Endodermal cell (in vitro differentiated cells): ENCODE measurements at regions not wholly inside any gene's neighbourhood (a gene's known extent, or its start where the extent isn't known, plus 50 kb on each side); places are given as distances from the start of the nearest gene placed in this dataset.

Source experiments
- DNase-seq: peaks from one replicate; pipeline ENCODE4 v3.0.0-alpha.2; 2017
- H3K27ac ChIP-seq: 2 replicates; pipeline ENCODE4 v1.5.1; 2013; ENCODE audit warnings: mild to moderate bottlenecking, low read depth, low read length, moderate library complexity
- H3K27me3 ChIP-seq: 2 replicates; pipeline ENCODE4 v1.6.1; 2013; ENCODE audit warnings: mild to moderate bottlenecking, low read length, moderate library complexity; ENCODE audit not compliant: insufficient read depth, control insufficient read depth, poor library complexity, severe bottlenecking
- H3K36me3 ChIP-seq: 2 replicates; pipeline ENCODE4 v1.7.0; 2013; ENCODE audit warnings: mild to moderate bottlenecking, low read length, moderate library complexity; ENCODE audit not compliant: control insufficient read depth, insufficient read depth
- H3K4me1 ChIP-seq: one replicate; pipeline ENCODE4 v1.7.0; 2013; ENCODE audit warnings: low read length; ENCODE audit not compliant: control insufficient read depth, insufficient read depth
- H3K4me3 ChIP-seq: 2 replicates; pipeline ENCODE4 v1.5.1; 2013; ENCODE audit warnings: mild to moderate bottlenecking, low read length, moderate library complexity
- H3K9ac ChIP-seq: 2 replicates; pipeline ENCODE4 v1.6.1; 2013; ENCODE audit warnings: mild to moderate bottlenecking, low read length, moderate library complexity; ENCODE audit not compliant: poor library complexity, severe bottlenecking; ENCODE audit errors: extremely low read depth
- H3K9me3 ChIP-seq: 2 replicates; pipeline ENCODE4 v1.6.1; 2013; ENCODE audit warnings: mild to moderate bottlenecking, low read length, moderate library complexity; ENCODE audit not compliant: control insufficient read depth
- H3K27ac Mint-ChIP-seq: 2 replicates; pipeline ENCODE4 v1.8.0; 2020; ENCODE audit warnings: mixed read lengths
- H3K27me3 Mint-ChIP-seq: 2 replicates; pipeline ENCODE4 v1.8.0; 2021; ENCODE audit warnings: mild to moderate bottlenecking, mixed read lengths; ENCODE audit not compliant: insufficient read depth
- H3K36me3 Mint-ChIP-seq: 2 replicates; pipeline ENCODE4 v1.8.0; 2020; ENCODE audit warnings: low read depth, mixed read lengths
- H3K4me1 Mint-ChIP-seq: 2 replicates; pipeline ENCODE4 v1.8.0; 2020; ENCODE audit warnings: mixed read lengths
- H3K4me3 Mint-ChIP-seq: 2 replicates; pipeline ENCODE4 v1.8.0; 2020; ENCODE audit warnings: mild to moderate bottlenecking, moderate library complexity, mixed read lengths
- H3K9me3 Mint-ChIP-seq: 2 replicates; pipeline ENCODE4 v1.8.0; 2020; ENCODE audit warnings: mild to moderate bottlenecking, mixed read lengths
- CTCF ChIP-seq: fragments of 200-600 bp; sonication (generic); conservative IDR thresholded peaks from 2 replicates; pipeline ENCODE4 v1.5.0; 2021; ENCODE audit warnings: antibody characterized with exemption, mild to moderate bottlenecking
- WGBS, 2 experiments: methylation state at CpG; one replicate each; pipeline versions ENCODE4 v1.1.5 to v1.1.7; 2013; ENCODE audit warnings: missing lambda C conversion rate in 2 of 2, mixed read lengths in 1 of 2; ENCODE audit not compliant: insufficient coverage in 1 of 2, insufficient read length in 1 of 2; 5-methylcytosine and 5-hydroxymethylcytosine counted together

- Histone ChIP-seq H3K27me3 (no peaks in the 10 kb centered on the region), H3K36me3 (no peaks in the 10 kb centered on the region), H3K27ac (no peak overlapping the region), H3K4me1 (no peaks in the 10 kb centered on the region), H3K9ac (no peak overlapping the region), H3K4me3 (no peak overlapping the region), H3K9me3 (no peaks in the 10 kb centered on the region)
- no peak overlapping the region for H3K4me3 Mint-ChIP-seq
- TF ChIP-seq CTCF, result no peak
- WGBS, 2 experiments, result 90 to 93% methylated on average over 1 of the region's 1 CpG
- no peak for DNase-seq
- H3K36me3 Mint-ChIP-seq, result no peaks in the 10 kb centered on the region
- H3K4me1 Mint-ChIP-seq, result no peaks in the 10 kb centered on the region
- H3K27ac Mint-ChIP-seq, result no peak overlapping the region
- H3K9me3 Mint-ChIP-seq, result no peaks in the 10 kb centered on the region
- H3K27me3 Mint-ChIP-seq, result no peaks in the 10 kb centered on the region
These were observed 139.2 kb downstream of the HGF start for GRCh38 chr7:81630600-81630999.

- Mint-ChIP-seq H3K36me3 (no peaks in the 10 kb centered on the region), H3K4me3 (no peak overlapping the region), H3K27me3 (no peaks in the 10 kb centered on the region), H3K9me3 (no peaks in the 10 kb centered on the region), H3K4me1 (no peaks in the 10 kb centered on the region), H3K27ac (no peak overlapping the region)
- no peaks in the 10 kb centered on the region for H3K9me3 ChIP-seq
- 95 to 100% methylated on average over 1 to 2 of the region's 2 CpGs for WGBS, 2 experiments
- DNase-seq, result no peak
- H3K36me3 ChIP-seq, result no peaks in the 10 kb centered on the region
- TF ChIP-seq CTCF, result no peak
- no peak overlapping the region for H3K9ac ChIP-seq
- H3K27me3 ChIP-seq, result no peaks in the 10 kb centered on the region
- no peak overlapping the region for H3K4me3 ChIP-seq
- no peaks in the 10 kb centered on the region for H3K4me1 ChIP-seq
- no peak overlapping the region for H3K27ac ChIP-seq
These were observed 140.1 kb downstream of the HGF start for GRCh38 chr7:81629702-81630101.

- no peaks in the 10 kb centered on the region for H3K4me1 Mint-ChIP-seq
- H3K36me3 Mint-ChIP-seq, result no peaks in the 10 kb centered on the region
- H3K27ac Mint-ChIP-seq, result no peak overlapping the region
These were observed 140.9 kb downstream of the HGF start for GRCh38 chr7:81628951-81629350.

More at GRCh38 chr7:81628951-81629350, 140.9 kb downstream of the HGF start:
- H3K36me3 ChIP-seq, result no peaks in the 10 kb centered on the region
- no peak for DNase-seq
- Mint-ChIP-seq H3K27me3 (no peaks in the 10 kb centered on the region), H3K4me3 (no peak overlapping the region), H3K9me3 (no peaks in the 10 kb centered on the region)
- no peaks in the 10 kb centered on the region for H3K27me3 ChIP-seq
- H3K4me1 ChIP-seq, result no peaks in the 10 kb centered on the region
- H3K27ac ChIP-seq, result no peak overlapping the region
- H3K4me3 ChIP-seq, result no peak overlapping the region
- no peak for TF ChIP-seq CTCF
- no peak overlapping the region for H3K9ac ChIP-seq
- H3K9me3 ChIP-seq, result no peaks in the 10 kb centered on the region
